OCI-LY1 (cell line): ENCODE measurements at regions not wholly inside any gene's neighbourhood (a gene's known extent, or its start where the extent isn't known, plus 50 kb on each side); places are given as distances from the start of the nearest gene placed in this dataset.

Experiments used
- CTCF ChIP-seq: fragments of 200-600 bp; sonication (generic), shearing (Covaris generic); IDR thresholded peaks from 2 replicates; pipeline ENCODE4 v1.5.1; 2017; ENCODE audit warnings: mild to moderate bottlenecking, antibody characterized with exemption, low read length, moderate library complexity, mixed read lengths
- EZH2 ChIP-seq: fragments of 200-600 bp; sonication (generic), shearing (Covaris generic); IDR thresholded peaks from 2 replicates; pipeline ENCODE4 v1.8.0; 2017; ENCODE audit warnings: borderline replicate concordance, mixed run types, mild to moderate bottlenecking, antibody characterized with exemption, low read length, moderate library complexity, mixed read lengths

- TF ChIP-seq CTCF (no peak), EZH2 (no peak)
Measured at GRCh38 chrX:20517565-20517964, 250.9 kb upstream of the RPS6KA3 start.
